HG03558 (cell line): ENCODE measurements at regions not wholly inside any gene's neighbourhood (a gene's known extent, or its start where the extent isn't known, plus 50 kb on each side); places are given as distances from the start of the nearest gene placed in this dataset.

Experiments
- ATAC-seq: cut with Tn5 transposase; IDR thresholded peaks from one replicate; pipeline ENCODE4 v1.9.1; 2021; ENCODE audit warnings: moderate number of reproducible peaks; ENCODE audit not compliant: unreplicated experiment; ENCODE audit errors: extremely low read depth

DNA sequence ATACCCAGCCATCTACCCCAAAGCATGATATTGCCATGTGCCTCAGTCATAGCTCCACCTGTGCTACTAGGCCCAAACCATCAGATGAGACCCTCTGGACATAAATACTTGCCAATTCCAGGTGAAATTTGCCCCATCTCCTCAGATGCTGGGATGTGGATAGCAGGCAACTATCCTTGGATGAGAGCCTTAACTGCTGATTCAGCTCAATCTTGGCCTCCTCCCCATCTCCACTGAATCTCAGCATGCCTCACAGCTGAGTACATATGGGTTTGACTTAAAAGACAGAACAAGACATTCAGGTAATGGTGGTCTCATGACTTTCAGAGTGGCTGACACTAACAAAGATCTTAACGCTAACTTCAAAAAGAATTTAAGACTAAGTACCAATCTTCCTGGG, 50.8 kb upstream of the KLHL13 start:
- ATAC-seq = no peak

DNA sequence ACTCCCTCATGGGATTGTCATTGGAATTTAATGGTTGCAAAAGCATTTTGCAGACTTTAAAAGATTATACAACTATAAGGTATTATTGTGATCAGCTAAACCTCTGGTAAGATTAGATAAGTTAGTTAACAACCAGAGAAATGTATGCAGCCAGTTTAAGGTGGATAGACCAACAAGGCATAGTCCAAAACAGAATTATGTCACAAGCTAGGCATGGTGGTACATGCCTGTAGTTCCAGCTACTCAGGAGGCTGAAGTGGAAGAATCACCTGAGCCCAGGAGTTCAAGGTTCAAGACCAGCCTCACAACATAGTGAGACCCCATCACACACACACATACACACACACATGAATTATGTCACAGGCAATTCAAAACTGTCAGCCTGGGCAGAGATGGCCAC, 54.7 kb upstream of the KLHL13 start:
- ATAC-seq = no peak

- no peak for ATAC-seq
Measured at GRCh38 chrX:118174516-118175098, 58.0 kb upstream of the KLHL13 start.

DNA sequence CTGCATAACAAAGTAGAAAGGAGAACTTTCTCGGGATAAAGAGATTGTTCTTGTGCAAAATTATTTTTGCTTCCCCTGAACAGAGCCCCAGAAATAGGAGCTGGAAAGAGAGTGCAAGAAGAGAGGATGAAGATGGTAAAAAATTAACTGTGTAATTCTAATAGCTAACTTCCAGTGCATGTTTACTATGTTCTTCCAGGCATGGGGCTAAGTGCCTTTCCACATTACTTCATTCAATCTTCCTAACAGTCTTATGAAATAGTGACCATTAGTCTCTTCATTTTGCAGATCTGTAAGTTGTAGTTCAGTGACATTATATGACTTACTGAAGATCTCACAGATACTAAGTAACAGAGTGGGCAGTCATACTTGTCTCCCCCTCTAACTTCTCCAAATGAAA, 61.1 kb upstream of the KLHL13 start:
- no peak for ATAC-seq

DNA sequence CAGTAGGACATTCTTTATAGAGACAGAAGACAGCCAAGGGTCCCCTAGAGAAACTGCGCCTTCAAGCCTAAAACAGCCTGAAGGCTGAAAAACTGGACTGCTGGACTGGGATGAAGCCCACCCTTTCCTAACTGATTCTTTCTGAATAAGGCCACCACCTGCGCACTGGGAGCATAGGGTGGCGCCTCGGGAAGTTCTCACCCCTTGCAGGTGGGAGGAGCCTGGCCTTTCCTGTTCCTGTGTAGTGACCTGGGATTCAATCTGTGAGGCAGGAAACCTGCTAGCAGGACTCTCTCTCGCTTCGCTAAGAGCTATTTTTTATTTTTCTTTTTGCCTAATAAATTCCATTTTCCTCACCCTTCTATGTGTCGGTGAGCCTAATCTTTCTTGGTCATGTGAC, 61.8 kb upstream of the KLHL13 start:
- ATAC-seq = no peak

GRCh38 chrX:118179161-118179560, 62.6 kb upstream of the KLHL13 start:
- ATAC-seq = no peak

GRCh38 chrX:118179718-118180117, 63.1 kb upstream of the KLHL13 start:
- ATAC-seq = no peak

- no peak for ATAC-seq
Measured at GRCh38 chrX:118181030-118181429, 64.4 kb upstream of the KLHL13 start.

- ATAC-seq = no peak
Measured at GRCh38 chrX:118182025-118182424, 65.4 kb upstream of the KLHL13 start.

- ATAC-seq = no peak
Measured at GRCh38 chrX:118182681-118183080, 66.1 kb upstream of the KLHL13 start.

- ATAC-seq = no peak
Measured at GRCh38 chrX:118183606-118184005, 67.0 kb upstream of the KLHL13 start.

- no peak for ATAC-seq
Measured at GRCh38 chrX:118187100-118187499, 70.5 kb upstream of the KLHL13 start.

GRCh38 chrX:118189000-118189399, 72.4 kb upstream of the KLHL13 start:
- ATAC-seq = no peak

GRCh38 chrX:118189628-118190027, 73.0 kb upstream of the KLHL13 start:
- no peak for ATAC-seq

DNA sequence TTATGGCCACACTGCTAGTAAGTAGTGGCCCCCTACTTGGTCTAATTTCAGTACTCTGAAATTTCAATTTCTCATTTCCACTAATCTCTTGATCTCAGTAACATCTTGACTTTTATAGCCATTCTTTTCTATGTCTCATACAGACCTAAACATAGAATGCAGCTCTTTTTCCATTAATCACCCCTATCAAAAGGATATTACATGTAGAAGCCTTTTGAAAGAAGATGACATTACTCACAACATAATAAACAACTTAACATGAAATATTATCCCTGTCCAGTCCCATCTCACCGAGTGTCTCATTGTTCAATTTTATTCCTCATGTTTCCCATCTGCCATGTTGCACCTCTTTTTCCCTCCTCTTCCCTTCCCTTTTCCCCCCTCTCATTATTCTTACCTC, 81.1 kb upstream of the KLHL13 start:
- ATAC-seq = no peak

DNA sequence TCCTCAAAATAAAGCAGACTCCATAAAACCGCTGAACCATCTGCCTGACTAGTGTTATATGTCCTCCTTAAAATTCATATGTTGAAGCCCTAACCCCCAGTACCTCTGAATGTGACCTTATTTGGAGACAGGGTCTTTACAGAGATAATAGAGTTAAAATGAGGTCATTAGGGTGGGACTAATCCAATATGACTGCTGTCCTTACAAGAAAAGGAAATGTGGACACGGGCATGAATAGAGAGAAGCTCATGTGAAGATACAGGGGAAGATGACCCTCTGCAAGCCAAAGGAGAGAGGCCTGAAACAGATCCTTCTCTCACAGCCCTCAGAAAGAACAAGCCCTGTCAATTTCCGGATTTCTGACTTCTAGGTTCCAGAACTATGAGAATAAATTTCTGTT, 82.0 kb upstream of the KLHL13 start:
- no peak for ATAC-seq

DNA sequence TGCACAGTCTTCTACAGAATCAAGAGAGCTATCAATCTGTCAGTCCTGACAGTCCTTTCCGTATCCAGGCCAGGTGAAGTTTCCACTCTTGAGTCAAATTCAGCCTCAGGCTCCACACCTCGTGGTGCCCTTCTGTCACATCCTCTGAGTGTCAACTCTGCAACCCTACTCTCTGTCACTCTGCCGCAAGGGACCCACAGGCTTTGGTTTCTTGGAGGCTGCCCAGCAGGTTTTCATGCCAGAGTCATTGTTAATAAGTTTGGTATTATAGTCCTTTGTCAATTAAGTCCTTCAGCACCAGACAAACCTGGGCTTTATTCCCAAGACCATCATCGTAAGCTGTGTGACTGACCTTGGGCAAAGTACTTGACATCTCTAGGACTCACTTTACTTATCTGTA, 83.4 kb upstream of the KLHL13 start:
- ATAC-seq = no peak

DNA sequence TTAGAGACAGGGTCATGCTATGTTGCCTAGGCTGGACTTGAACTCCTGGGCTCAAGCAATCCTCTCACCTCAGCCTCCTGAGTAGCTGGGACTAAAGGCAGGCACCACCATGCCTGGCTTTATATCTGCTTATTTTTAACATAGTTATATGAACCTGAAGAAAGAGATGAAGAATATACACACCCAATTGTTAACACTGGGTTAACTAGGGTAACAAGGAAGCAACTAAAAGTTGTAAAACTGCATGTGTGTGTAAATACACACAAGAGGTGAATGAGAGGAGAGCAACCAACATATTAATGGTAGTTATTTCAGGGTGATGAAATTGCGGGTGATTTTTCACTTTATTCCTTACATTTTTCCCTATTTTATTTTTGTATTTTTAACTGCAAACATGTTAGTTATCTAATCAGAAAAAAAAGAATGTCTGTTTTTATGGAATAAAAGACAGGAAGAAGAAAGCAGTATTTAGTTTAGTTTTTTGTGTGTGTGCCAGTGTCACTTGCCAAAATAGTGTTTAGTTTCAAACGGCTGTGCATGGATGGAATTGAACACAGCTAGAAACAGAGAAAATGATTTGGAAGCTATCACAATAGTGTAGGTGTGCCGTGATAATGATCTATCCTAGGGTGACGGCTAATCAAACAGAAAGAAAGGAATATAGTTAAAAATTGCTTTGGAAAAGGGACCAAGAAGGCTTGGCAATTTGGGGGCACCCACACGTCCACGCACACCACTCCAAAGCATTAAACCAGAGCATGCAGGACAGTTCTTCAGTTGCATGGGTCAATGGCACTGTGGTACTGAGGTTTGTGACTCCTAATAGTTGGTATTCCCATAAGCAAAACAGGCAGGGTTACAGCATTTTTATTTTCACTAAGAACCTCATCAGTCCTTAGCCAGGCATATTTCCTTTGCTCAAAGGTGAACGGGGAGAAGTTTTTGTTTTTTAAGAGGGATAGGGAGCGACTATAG, 89.1 kb upstream of the KLHL13 start:
- ATAC-seq = no peak

GRCh38 chrX:118207831-118208453, 91.3 kb upstream of the KLHL13 start:
- no peak for ATAC-seq

- ATAC-seq = no peak
Measured at GRCh38 chrX:118208481-118208880, 91.9 kb upstream of the KLHL13 start.
